Prostate gland (tissue), 2 donors: ENCODE measurements at regions not wholly inside any gene's neighbourhood (a gene's known extent, or its start where the extent isn't known, plus 50 kb on each side); places are given as distances from the start of the nearest gene placed in this dataset.

ENCODE experiments used
- DNase-seq: peaks from one replicate; pipeline ENCODE4 v3.0.0-alpha.2; 2019; ENCODE audit warnings: low spot score
- H3K27ac ChIP-seq, 2 donors: fragments of 200-600 bp; sonication (generic); 2 replicates each; pipeline ENCODE4 v1.5.1; 2017 to 2019
- H3K27me3 ChIP-seq: fragments of 200-600 bp; sonication (generic); replicated peaks from 2 replicates; pipeline ENCODE4 v1.5.1; 2019; ENCODE audit not compliant: insufficient read depth
- H3K36me3 ChIP-seq, 2 donors: fragments of 200-600 bp; sonication (generic); 1 replicate in 1 of 2; 2 replicates in 1 of 2; pipeline versions ENCODE4 v1.5.1 to v1.8.1; 2017 to 2019
- H3K4me1 ChIP-seq: fragments of 200-600 bp; sonication (generic); replicated peaks from 2 replicates; pipeline ENCODE4 v1.5.1; 2019
- H3K4me3 ChIP-seq, 2 donors: fragments of 200-600 bp; sonication (generic); 2 replicates each; pipeline ENCODE4 v1.5.1; 2017 to 2019
- H3K9me3 ChIP-seq: fragments of 200-600 bp; sonication (generic); 2 replicates; pipeline ENCODE4 v1.5.1; 2017
- POLR2A ChIP-seq: fragments of 450-650 bp; IDR thresholded peaks from one replicate; pipeline ENCODE4 v1.6.1; 2016; ENCODE audit warnings: antibody characterized with exemption, mild to moderate bottlenecking
- POLR2AphosphoS5 ChIP-seq: sonication (generic); formaldehyde crosslinking; IDR thresholded peaks from one replicate; pipeline ENCODE4 v1.6.1; 2017; ENCODE audit warnings: antibody characterized with exemption
- WGBS: methylation state at CpG from one replicate; pipeline ENCODE4 v1.1.5; 2018; 5-methylcytosine and 5-hydroxymethylcytosine counted together
- intact Hi-C: fragments of 100-400 bp; cut with DNase I; formaldehyde crosslinking; loops from one replicate; pipeline ENCODE4 v1.14.2; 2022
- TF ChIP-seq, protein P1 (sequence below), 4 experiments: fragments of 200-600 bp in 2 of 4; fragments of 450-650 bp in 2 of 4; sonication (generic) in 2 of 4; IDR thresholded peaks; 1 replicate in 3 of 4; 2 replicates in 1 of 4; pipeline ENCODE4 v1.5.1; 2016 to 2019; ENCODE audit warnings: antibody characterized with exemption in 4 of 4, mild to moderate bottlenecking in 2 of 4, moderate library complexity in 2 of 4

DNA sequence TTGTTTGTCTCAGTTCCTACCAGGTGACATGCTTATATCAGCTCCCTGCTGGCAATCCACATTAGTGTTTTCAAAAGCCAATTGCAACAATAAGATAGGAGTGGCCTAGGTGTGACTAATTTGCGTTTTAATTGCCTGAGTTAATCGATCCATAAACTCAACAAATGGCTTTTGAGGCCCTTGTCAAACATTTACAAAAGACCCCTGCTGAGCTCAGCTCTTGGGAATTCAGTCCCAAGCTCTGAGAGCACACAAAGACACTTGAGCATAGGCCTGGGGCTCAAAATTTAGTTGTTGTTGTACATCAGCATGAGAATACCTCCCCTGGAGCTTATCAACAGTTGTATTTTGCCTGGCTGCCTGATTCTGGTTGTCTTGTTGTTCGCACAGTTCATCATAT lies 1134.4 kb upstream of the TSPY4 start:
- Histone ChIP-seq H3K4me3 (no peak overlapping the region), H3K27me3 (no peaks in the 10 kb centered on the region), H3K36me3 (no peaks in the 10 kb centered on the region), H3K9me3 (no peaks in the 10 kb centered on the region), H3K4me1 (no peaks in the 10 kb centered on the region), H3K27ac (no peak overlapping the region)
- no peak for DNase-seq
- intact Hi-C loops = no loop called here
- TF ChIP-seq POLR2A (no peak), POLR2AphosphoS5 (no peak)
- TF ChIP-seq, protein P1, sequence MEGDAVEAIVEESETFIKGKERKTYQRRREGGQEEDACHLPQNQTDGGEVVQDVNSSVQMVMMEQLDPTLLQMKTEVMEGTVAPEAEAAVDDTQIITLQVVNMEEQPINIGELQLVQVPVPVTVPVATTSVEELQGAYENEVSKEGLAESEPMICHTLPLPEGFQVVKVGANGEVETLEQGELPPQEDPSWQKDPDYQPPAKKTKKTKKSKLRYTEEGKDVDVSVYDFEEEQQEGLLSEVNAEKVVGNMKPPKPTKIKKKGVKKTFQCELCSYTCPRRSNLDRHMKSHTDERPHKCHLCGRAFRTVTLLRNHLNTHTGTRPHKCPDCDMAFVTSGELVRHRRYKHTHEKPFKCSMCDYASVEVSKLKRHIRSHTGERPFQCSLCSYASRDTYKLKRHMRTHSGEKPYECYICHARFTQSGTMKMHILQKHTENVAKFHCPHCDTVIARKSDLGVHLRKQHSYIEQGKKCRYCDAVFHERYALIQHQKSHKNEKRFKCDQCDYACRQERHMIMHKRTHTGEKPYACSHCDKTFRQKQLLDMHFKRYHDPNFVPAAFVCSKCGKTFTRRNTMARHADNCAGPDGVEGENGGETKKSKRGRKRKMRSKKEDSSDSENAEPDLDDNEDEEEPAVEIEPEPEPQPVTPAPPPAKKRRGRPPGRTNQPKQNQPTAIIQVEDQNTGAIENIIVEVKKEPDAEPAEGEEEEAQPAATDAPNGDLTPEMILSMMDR (IDR thresholded peaks at IDR 0.05) = no peak
- 67% methylated on average over 3 of the region's 3 CpGs for WGBS

- H3K4me3 ChIP-seq = no peak overlapping the region
- H3K4me1 ChIP-seq = no peaks in the 10 kb centered on the region
- H3K27me3 ChIP-seq = no peaks in the 10 kb centered on the region
- no peak overlapping the region for H3K27ac ChIP-seq
- no peak for TF ChIP-seq POLR2A
- TF ChIP-seq POLR2AphosphoS5 = no peak
- TF ChIP-seq, protein P1 (IDR thresholded peaks at IDR 0.05) = no peak
- no peak for DNase-seq
- H3K36me3 ChIP-seq = no peaks in the 10 kb centered on the region
- H3K9me3 ChIP-seq = no peaks in the 10 kb centered on the region
- intact Hi-C loops = no loop called here
- 85% methylated on average over 8 of the region's 8 CpGs for WGBS
These were observed 1096.1 kb upstream of the TSPY4 start for GRCh38 chrY:8241144-8241543.

GRCh38 chrY:8273807-8274206 lies 1063.5 kb upstream of the TSPY4 start:
- intact Hi-C loops = no loop called here
- H3K4me3 ChIP-seq = no peak overlapping the region
- no peaks in the 10 kb centered on the region for H3K4me1 ChIP-seq
- no peak for DNase-seq
- H3K27me3 ChIP-seq = no peaks in the 10 kb centered on the region
- H3K36me3 ChIP-seq = no peaks in the 10 kb centered on the region
- H3K9me3 ChIP-seq = no peaks in the 10 kb centered on the region
- H3K27ac ChIP-seq = no peak overlapping the region
- TF ChIP-seq POLR2A (no peak), POLR2AphosphoS5 (no peak)
- TF ChIP-seq, protein P1 (IDR thresholded peaks at IDR 0.05) = no peak

DNA sequence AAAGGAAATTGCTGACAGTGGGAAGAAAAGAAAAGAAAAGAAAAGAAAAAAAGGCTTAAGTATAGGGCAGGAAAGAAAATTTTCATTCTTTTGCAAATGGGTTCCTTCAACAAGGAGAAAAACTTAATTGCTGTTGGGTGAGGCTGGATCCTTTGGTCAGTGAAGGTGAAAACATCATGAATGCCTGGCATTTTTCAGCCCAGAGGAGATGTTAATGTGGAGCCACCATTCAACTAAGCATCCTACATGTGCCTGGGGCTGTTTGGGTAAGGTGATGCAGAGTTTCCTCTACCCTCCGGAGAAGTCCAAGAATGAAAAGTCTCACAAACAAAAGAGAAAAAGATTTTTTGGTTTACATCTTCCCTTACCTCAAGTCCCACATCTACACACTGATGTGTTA lies 1032.2 kb upstream of the TSPY4 start:
- no peaks in the 10 kb centered on the region for H3K4me1 ChIP-seq
- no peaks in the 10 kb centered on the region for H3K36me3 ChIP-seq
- TF ChIP-seq POLR2A = no peak
- TF ChIP-seq, protein P1 (IDR thresholded peaks at IDR 0.05) = no peak
- TF ChIP-seq POLR2AphosphoS5 = no peak
- no peaks in the 10 kb centered on the region for H3K27me3 ChIP-seq
- no peak overlapping the region for H3K27ac ChIP-seq
- H3K4me3 ChIP-seq = no peak overlapping the region
- 79% methylated on average over 1 of the region's 1 CpG for WGBS
- no peak for DNase-seq
- H3K9me3 ChIP-seq = no peaks in the 10 kb centered on the region
- intact Hi-C loops = no loop called here

- Histone ChIP-seq H3K27me3 (no peaks in the 10 kb centered on the region), H3K27ac (no peak overlapping the region), H3K36me3 (no peaks in the 10 kb centered on the region), H3K4me3 (no peak overlapping the region), H3K9me3 (no peaks in the 10 kb centered on the region), H3K4me1 (no peaks in the 10 kb centered on the region)
- TF ChIP-seq POLR2AphosphoS5 (no peak), POLR2A (no peak)
- TF ChIP-seq, protein P1 (IDR thresholded peaks at IDR 0.05) = no peak
- intact Hi-C loops = no loop called here
- DNase-seq = no peak
These were observed 1013.2 kb upstream of the TSPY4 start for GRCh38 chrY:8324113-8324512.
